ENCODE measurements at regions not wholly inside any gene's neighbourhood (a gene's known extent, or its start where the extent isn't known, plus 50 kb on each side); places are given as distances from the start of the nearest gene placed in this dataset.
A peak's percentile ranks its signal among the peaks of the same experiment; 100 is the strongest.
"Not testable (repeated sequence)": the region's sequence is repeated elsewhere in the genome, so short reads cannot be mapped to it uniquely, and the experiment has no call there.

- no peak for DNase-seq
Observed at GRCh38 chr1:68675336-68675735, 178.5 kb upstream of the DEPDC1 start.

DNA sequence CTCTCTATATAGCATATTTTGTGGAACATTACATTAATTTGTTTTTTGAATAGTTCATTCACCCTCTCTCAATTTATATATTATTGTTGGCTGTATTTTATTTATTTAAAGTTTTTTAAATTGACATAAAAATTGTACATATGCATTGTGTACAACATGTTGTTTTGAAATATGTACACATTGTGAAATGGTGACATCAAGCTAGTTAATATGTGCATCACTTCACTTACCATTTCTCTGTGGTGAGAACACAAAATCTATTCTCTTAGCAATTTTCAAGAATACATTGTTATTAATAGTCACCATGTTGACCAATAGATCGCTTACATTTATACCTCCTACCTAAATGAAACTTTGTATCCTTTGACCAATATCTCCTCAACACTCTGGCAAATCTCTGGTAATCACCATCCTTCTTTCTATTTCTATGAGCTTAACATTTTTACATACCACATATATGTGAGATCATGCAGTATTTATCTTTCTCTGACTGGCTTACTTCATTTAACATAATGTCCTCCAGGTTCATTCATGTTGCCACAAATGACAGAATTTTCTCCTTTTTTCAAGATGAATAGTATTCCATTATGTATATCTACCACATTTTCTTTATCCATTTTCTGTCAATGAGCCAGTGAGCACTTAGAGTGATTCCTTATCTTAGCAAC, 180.9 kb upstream of the DEPDC1 start:
- DNase-seq: no peak

DNA sequence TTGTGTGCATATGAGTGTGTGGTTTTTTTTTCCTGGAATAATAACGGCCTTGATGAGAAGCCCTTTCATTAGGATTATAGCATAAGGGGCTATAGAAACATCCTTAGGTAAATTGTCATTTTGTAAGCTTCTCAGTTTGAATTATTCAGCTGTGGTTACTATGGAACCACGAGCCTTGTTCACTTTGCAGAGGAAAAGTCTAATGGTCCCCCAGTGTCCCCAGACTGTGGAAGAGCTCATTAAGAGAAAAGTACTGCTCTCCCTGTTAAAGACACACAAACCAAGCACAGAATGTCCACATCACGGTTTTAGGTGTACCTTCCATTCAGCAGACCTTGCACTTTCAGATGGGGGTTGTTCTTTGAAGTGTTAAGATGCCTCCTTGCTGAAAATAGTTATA, 199.3 kb upstream of the DEPDC1 start:
- no peak for DNase-seq

GRCh38 chr1:68703921-68704354, 207.1 kb upstream of the DEPDC1 start:
- DNase-seq: no peak

- DNase-seq: peak; percentile 7
Observed at GRCh38 chr1:68704800-68705443, 208.0 kb upstream of the DEPDC1 start.

DNA sequence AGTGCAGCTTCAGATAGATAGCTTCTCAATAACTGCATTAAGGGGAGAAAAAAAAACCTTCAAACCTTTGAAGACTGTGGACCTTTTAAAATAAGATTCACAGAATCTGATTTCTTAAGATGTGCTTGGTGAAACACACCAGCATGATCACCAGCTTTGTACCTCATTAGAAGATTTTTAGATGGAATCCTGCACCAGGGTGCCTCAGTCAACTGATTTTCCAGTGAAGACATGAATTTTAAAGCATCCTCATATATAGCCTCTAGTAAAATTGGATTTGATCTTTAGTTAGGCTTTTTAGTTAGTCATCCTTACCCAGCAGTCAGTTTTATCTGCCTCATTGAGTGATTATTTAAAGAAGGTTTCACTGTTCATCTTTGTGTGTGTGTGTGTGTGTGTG, 208.6 kb upstream of the DEPDC1 start:
- no peak for DNase-seq

GRCh38 chr1:68706639-68707317, 209.9 kb upstream of the DEPDC1 start:
- no peak for DNase-seq

- DNase-seq: no peak
Observed at GRCh38 chr1:68717330-68717729, 220.4 kb upstream of the DEPDC1 start.

GRCh38 chr1:68720476-68720875, 223.6 kb upstream of the DEPDC1 start:
- no peak for DNase-seq

DNA sequence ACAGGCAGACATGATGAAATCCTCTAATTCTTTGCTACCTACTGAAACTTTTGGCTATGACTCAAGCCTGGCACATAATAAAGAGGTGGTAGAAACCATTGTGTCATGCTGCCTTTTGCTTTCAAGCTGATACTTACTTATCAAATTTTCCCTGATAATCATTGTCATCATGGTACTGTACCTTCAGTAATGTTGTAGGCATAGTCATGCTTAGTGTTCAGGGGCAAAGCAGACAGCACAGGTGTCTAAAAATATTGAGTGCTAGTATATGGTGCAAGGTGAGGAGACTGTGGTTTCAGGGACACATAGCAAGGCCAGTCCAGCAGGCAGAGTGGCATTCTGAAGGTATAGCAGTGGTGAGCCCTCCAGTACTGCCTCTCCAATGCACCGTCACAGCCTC, 226.9 kb upstream of the DEPDC1 start:
- no peak for DNase-seq

- peak; percentile 59 for DNase-seq
Observed at GRCh38 chr1:68725001-68725752, 228.3 kb upstream of the DEPDC1 start.

DNA sequence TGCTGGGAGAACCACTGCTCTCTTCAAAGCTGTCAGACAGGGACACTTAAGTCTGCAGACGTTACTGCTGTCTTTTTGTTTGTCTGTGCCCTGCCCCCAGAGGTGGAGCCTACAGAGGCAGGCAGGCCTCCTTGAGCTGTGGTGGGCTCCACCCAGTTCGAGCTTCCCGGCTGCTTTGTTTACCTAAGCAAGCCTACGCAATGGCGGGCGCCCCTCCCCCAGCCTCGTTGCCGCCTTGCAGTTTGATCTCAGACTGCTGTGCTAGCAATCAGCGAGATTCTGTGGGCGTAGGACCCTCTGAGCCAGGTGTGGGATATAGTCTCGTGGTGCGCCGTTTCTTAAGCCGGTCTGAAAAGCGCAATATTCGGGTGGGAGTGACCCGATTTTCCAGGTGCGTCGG, 242.6 kb upstream of the DEPDC1 start:
- DNase-seq: not testable (repeated sequence)

- peak; percentile 93 for DNase-seq
Observed at GRCh38 chr1:68745011-68745410, 248.1 kb upstream of the DEPDC1 start.

DNA sequence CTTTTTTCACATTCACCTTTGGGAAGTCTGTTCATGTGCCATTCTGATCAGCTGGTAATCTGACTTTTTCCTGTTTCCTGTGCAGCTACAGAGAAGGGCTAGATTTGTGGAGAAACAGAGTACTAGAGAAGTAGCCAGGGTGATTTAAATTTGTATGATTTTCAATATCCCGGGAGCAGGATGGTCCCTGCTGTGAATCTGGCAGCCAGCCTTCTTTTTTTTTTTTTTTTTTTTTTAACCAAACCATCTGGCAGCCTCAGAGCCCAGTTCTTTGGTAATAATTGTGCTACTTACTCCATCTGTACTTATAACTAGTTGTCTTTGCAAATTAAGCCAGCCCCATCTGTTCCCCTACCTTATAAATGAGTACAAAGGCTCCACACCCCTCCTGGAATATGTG, 248.6 kb upstream of the DEPDC1 start:
- peak; percentile 96 for DNase-seq

- no peak for DNase-seq
Observed at GRCh38 chr1:68746378-68746777, 249.5 kb upstream of the DEPDC1 start.

GRCh38 chr1:68751723-68752122, 254.8 kb upstream of the DEPDC1 start:
- DNase-seq: no peak

GRCh38 chr1:68758666-68759209, 261.9 kb upstream of the DEPDC1 start:
- no peak for DNase-seq

- peak; percentile 16 for DNase-seq
Observed at GRCh38 chr1:68767941-68768340, 271.1 kb upstream of the DEPDC1 start.

DNA sequence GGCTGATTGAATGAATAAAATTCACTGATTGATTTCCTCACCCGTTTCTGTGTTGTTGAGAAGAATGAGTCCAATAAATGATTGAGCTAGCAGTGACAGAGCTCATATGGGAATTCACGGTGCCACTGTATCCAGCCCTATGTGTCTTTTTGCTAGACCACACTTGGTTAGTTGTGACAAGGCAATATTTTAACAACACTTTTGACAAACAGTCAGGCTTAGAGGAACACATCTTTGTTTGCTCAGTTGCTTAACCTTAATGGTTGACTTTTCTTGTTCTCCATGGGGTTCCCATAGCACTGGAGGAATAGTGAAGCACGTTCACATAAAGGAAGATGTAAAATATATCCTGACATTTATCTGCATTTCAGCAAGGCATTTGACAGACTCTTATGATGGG, 273.9 kb upstream of the DEPDC1 start:
- no peak for DNase-seq

GRCh38 chr1:68777851-68778250, 281.0 kb upstream of the DEPDC1 start:
- no peak for DNase-seq

DNA sequence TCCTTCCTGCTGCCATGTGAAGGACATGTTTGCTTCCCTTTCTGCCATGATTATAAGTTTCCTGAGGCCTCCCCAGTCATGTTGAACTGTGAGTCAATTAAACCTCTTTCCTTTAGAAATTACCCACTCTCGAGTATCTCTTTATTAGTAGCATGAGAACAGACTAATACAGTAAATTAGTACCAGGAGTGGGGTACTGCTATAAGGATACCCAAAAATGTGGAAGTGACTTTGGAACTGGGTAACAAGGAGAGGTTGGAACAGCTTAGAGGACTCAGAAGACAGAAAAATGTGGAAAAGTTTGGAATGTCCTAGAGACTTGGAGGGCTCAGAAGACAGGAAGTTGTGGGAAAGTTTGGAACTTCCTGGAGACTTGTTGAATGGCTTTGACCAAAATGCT, 283.0 kb upstream of the DEPDC1 start:
- DNase-seq: not testable (repeated sequence)

DNA sequence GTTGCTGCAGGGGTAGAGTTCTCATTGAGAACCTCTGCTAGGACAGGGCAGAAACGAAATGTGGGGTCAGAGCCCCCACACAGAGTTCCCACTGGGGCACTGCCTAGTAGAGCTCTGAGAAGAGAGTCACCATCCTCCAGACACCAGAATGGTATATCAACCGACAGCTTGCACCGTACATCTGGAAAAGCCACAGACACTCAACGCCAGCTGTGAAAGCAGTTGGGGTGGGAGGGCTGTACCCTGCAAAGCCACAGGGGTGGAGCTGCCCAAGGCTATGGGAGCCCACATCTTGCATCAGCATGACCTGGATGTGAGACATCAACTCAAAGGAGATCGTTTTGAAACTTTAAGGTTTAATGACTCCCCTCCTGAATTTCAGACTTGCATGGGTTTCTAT, 284.0 kb upstream of the DEPDC1 start:
- DNase-seq: no peak

DNA sequence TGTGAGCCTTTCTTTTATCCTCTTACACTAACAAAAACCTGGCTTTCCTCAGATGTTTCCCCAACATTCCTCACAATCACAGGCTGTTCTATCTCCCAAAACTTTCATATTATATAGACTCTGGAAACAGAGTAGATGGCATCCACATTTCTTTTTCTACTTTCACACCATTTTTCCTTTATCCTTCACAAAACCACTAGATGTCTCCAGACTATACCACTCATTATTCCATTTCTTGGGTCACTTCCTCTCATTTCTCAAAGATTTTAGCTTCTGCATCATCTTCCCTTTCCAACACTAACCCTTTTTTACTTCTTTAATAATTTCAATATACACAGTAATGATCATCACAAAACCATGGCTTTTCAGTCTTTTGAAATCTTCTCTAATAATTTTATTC, 286.0 kb upstream of the DEPDC1 start:
- no peak for DNase-seq
